ENCODE measurements at regions not wholly inside any gene's neighbourhood (a gene's known extent, or its start where the extent isn't known, plus 50 kb on each side); places are given as distances from the start of the nearest gene placed in this dataset.
A peak's percentile ranks its signal among the peaks of the same experiment; 100 is the strongest.

DNA sequence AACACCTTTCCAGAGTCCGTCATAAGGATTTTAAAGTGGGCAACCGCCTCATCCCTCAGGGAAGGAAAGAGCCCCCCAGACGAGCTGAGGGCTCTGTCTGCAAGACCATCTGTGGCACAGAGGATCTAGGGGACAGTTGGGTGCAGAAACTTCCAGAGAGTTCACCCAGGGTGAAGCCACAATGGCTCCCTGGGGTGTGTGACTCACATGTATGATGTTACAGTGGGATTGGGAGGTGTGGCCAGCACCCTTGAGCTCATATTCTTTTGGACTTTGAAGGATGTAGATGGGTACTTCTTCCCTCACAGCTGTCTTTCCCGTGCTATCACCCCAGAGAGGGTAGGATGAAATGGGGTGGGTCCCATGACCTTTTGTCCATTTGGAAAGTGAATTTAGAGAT lies 95.5 kb downstream of the NCR2 start:
- no peaks in the 10 kb centered on the region for H3K36me3 ChIP-seq (ENCODE audit: insufficient read depth in 1 of 2, low read depth in 1 of 2)
- DNase-seq = peak in 1 of 2 donors; percentile 68
- H3K27me3 ChIP-seq (ENCODE audit: insufficient read depth in 3 of 3, low read length in 2 of 3) = peaks cover 0 to 15% (median 0%) of the 10 kb centered on the region in 3 donors
- H3K27ac ChIP-seq = no peak overlapping the region
- H3K4me3 ChIP-seq = no peak overlapping the region
- WGBS, 3 donors = 65 to 77% (median 67%) methylated on average over 4 of the region's 4 CpGs
- intact Hi-C loops (cut with DNase I) = no loop called here
- no peak for TF ChIP-seq CTCF (IDR thresholded peaks at IDR 0.05)
- peak; percentile 47 to 75 (median 60) for ATAC-seq
- H3K9me3 ChIP-seq = no peaks in the 10 kb centered on the region
- H3K4me1 ChIP-seq = peaks cover 12% of the 10 kb centered on the region

- no peak overlapping the region for H3K27ac ChIP-seq
- no peak for DNase-seq
- WGBS, 3 donors = 60 to 68% (median 64%) methylated on average over 3 of the region's 3 CpGs
- peaks cover 12% of the 10 kb centered on the region for H3K4me1 ChIP-seq
- intact Hi-C loops (cut with DNase I) = no loop called here
- no peak for TF ChIP-seq CTCF (IDR thresholded peaks at IDR 0.05)
- no peaks in the 10 kb centered on the region for H3K9me3 ChIP-seq
- no peak overlapping the region for H3K4me3 ChIP-seq
- no peaks in the 10 kb centered on the region for H3K36me3 ChIP-seq (ENCODE audit: insufficient read depth in 1 of 2, low read depth in 1 of 2)
- peaks cover 0 to 12% (median 0%) of the 10 kb centered on the region in 3 donors for H3K27me3 ChIP-seq (ENCODE audit: insufficient read depth in 3 of 3, low read length in 2 of 3)
- no peak for ATAC-seq
These were observed 96.9 kb downstream of the NCR2 start for GRCh38 chr6:41432280-41432679.

GRCh38 chr6:41434803-41435481 lies 99.5 kb downstream of the NCR2 start:
- Histone ChIP-seq H3K27ac (no peak overlapping the region), H3K4me1 (peaks cover 7% of the 10 kb centered on the region), H3K9me3 (no peaks in the 10 kb centered on the region), H3K36me3 (ENCODE audit: insufficient read depth in 1 of 2, low read depth in 1 of 2) (no peaks in the 10 kb centered on the region), H3K4me3 (no peak overlapping the region), H3K27me3 (ENCODE audit: insufficient read depth in 3 of 3, low read length in 2 of 3) (no peaks in the 10 kb centered on the region)
- TF ChIP-seq CTCF (IDR thresholded peaks at IDR 0.05) = no peak
- ATAC-seq (no peak), DNase-seq (no peak)
- intact Hi-C loops (cut with DNase I) = no loop called here
- WGBS, 3 donors = 76 to 83% (median 77%) methylated on average over 9 of the region's 9 CpGs

DNA sequence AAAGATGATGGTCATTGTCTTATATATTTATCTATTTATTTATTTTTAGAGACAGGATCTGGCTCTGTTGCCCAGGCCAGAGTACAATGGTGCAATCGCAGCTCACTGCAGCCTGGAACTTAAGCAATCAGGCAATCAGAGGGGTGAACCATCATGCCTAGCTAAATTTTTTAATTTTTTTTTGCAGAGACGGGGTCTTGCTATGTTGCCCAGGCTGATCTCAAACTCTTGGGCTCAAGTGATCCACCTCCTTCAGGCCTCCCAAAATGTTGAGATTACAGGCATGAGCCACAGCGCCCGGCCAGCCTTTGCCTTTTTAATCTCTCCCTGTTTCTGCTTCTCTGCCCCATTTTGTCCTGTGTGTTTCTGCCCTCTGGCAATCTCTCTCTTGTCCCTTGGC lies 102.2 kb downstream of the NCR2 start:
- H3K36me3 ChIP-seq (ENCODE audit: insufficient read depth in 1 of 2, low read depth in 1 of 2) = no peaks in the 10 kb centered on the region
- H3K4me1 ChIP-seq = peaks cover 1% of the 10 kb centered on the region
- H3K27ac ChIP-seq = no peak overlapping the region
- DNase-seq = no peak
- no peaks in the 10 kb centered on the region for H3K27me3 ChIP-seq (ENCODE audit: insufficient read depth in 3 of 3, low read length in 2 of 3)
- TF ChIP-seq CTCF (IDR thresholded peaks at IDR 0.05) = no peak
- no peaks in the 10 kb centered on the region for H3K9me3 ChIP-seq
- H3K4me3 ChIP-seq = no peak overlapping the region
- ATAC-seq = no peak
- WGBS, 3 donors = 93 to 98% (median 97%) methylated on average over 4 of the region's 4 CpGs
- intact Hi-C loops (cut with DNase I) = no loop called here

DNA sequence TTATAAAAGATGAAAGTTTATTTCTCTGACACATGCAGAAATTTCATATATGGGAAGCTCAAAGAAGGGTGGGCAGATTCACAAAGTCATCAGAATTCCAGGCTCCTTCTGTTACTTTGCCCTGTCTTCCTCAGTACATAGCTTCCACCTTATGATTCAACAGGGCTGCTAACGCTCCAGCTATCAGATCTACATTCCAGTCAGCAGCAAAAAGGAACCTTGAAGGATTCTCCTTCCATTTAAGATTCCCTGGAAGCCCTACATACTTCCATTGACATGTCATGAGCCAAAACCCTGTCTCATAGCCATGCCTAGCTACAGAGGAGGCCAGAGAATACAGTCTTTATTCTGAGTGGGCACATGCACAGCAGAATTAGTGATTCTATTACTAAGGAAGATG lies 103.3 kb downstream of the NCR2 start:
- no peaks in the 10 kb centered on the region for H3K36me3 ChIP-seq (ENCODE audit: insufficient read depth in 1 of 2, low read depth in 1 of 2)
- intact Hi-C loops (cut with DNase I) = no loop called here
- peaks cover 11% of the 10 kb centered on the region for H3K4me1 ChIP-seq
- 87 to 97% (median 96%) methylated on average over 1 of the region's 1 CpG for WGBS, 3 donors
- no peak for TF ChIP-seq CTCF (IDR thresholded peaks at IDR 0.05)
- H3K27ac ChIP-seq = no peak overlapping the region
- no peaks in the 10 kb centered on the region for H3K9me3 ChIP-seq
- no peak for ATAC-seq
- DNase-seq = no peak
- no peaks in the 10 kb centered on the region for H3K27me3 ChIP-seq (ENCODE audit: insufficient read depth in 3 of 3, low read length in 2 of 3)
- H3K4me3 ChIP-seq = no peak overlapping the region

All from psoas muscle (tissue), 7 donors.